ENCODE measurements at regions not wholly inside any gene's neighbourhood (a gene's known extent, or its start where the extent isn't known, plus 50 kb on each side); places are given as distances from the start of the nearest gene placed in this dataset.

GRCh38 chr16:74224828-74225612, 71.6 kb upstream of the PSMD7 start:
- DNase-seq (ENCODE audit: low read depth in 2 of 2), result peak; percentile 18 to 51
- no peak overlapping the region for H2AFZ ChIP-seq (ENCODE audit: low read length)
- H3K4me2 ChIP-seq (ENCODE audit: extremely low read depth, insufficient read depth, low read length), result no peak overlapping the region

GRCh38 chr16:74221828-74222227, 74.8 kb upstream of the PSMD7 start:
- H3K4me3 ChIP-seq (replicated peaks in 1 of 4; ENCODE audit: control extremely low read depth in 1 of 4, insufficient read depth in 1 of 4, low read depth in 3 of 4, low read length in 4 of 4), result no peak overlapping the region
- no peaks in the 10 kb centered on the region for H3K27me3 ChIP-seq (ENCODE audit: control insufficient read depth, insufficient read depth, low read length)
- DNase-seq (ENCODE audit: low read depth in 2 of 2), result no peak
- H4K20me1 ChIP-seq (ENCODE audit: control insufficient read depth, extremely low read depth, insufficient read depth, low read length), result no peaks in the 10 kb centered on the region
- H3K9me3 ChIP-seq (ENCODE audit: control insufficient read depth, insufficient read depth, low read depth, low read length), result no peaks in the 10 kb centered on the region
- no peak overlapping the region for H3K4me2 ChIP-seq (ENCODE audit: extremely low read depth, insufficient read depth, low read length)
- H3K36me3 ChIP-seq (ENCODE audit: control insufficient read depth, insufficient read depth, low read length), result no peaks in the 10 kb centered on the region
- H3K27ac ChIP-seq (ENCODE audit: insufficient read depth, low read length), result no peak overlapping the region
- H3K4me1 ChIP-seq (ENCODE audit: control insufficient read depth, extremely low read depth, insufficient read depth, low read length), result no peaks in the 10 kb centered on the region
- no peaks in the 10 kb centered on the region for H3K79me2 ChIP-seq (ENCODE audit: control insufficient read depth, insufficient read depth, low read length)
- H2AFZ ChIP-seq (ENCODE audit: low read length), result no peak overlapping the region
- TF ChIP-seq CTCF (conservative IDR thresholded peaks at IDR 0.05 in 1 of 2, IDR thresholded peaks at IDR 0.05 in 1 of 2; ENCODE audit: low read depth in 1 of 2, low read length in 2 of 2) (no peak), EZH2 (IDR thresholded peaks at IDR 0.05; ENCODE audit: low read length, missing control alignments) (no peak)
- no peak overlapping the region for H3K9ac ChIP-seq (ENCODE audit: insufficient read depth, low read length)

More at GRCh38 chr16:74224828-74225612, 71.6 kb upstream of the PSMD7 start:
- Histone ChIP-seq H3K27ac (ENCODE audit: insufficient read depth, low read length) (no peak overlapping the region), H3K9me3 (ENCODE audit: control insufficient read depth, insufficient read depth, low read depth, low read length) (no peaks in the 10 kb centered on the region), H3K79me2 (ENCODE audit: control insufficient read depth, insufficient read depth, low read length) (no peaks in the 10 kb centered on the region), H4K20me1 (ENCODE audit: control insufficient read depth, extremely low read depth, insufficient read depth, low read length) (no peaks in the 10 kb centered on the region), H3K27me3 (ENCODE audit: control insufficient read depth, insufficient read depth, low read length) (no peaks in the 10 kb centered on the region), H3K36me3 (ENCODE audit: control insufficient read depth, insufficient read depth, low read length) (no peaks in the 10 kb centered on the region), H3K4me3 (replicated peaks in 1 of 4; ENCODE audit: control extremely low read depth in 1 of 4, insufficient read depth in 1 of 4, low read depth in 3 of 4, low read length in 4 of 4) (no peak overlapping the region), H3K4me1 (ENCODE audit: control insufficient read depth, extremely low read depth, insufficient read depth, low read length) (no peaks in the 10 kb centered on the region), H3K9ac (ENCODE audit: insufficient read depth, low read length) (no peak overlapping the region)
- TF ChIP-seq EZH2 (IDR thresholded peaks at IDR 0.05; ENCODE audit: low read length, missing control alignments) (no peak), CTCF (conservative IDR thresholded peaks at IDR 0.05 in 1 of 2, IDR thresholded peaks at IDR 0.05 in 1 of 2; ENCODE audit: low read depth in 1 of 2, low read length in 2 of 2) (no peak)

GRCh38 chr16:74219706-74220105, 76.9 kb upstream of the PSMD7 start:
- Histone ChIP-seq H3K4me3 (replicated peaks in 1 of 4; ENCODE audit: control extremely low read depth in 1 of 4, insufficient read depth in 1 of 4, low read depth in 3 of 4, low read length in 4 of 4) (no peak overlapping the region), H3K4me1 (ENCODE audit: control insufficient read depth, extremely low read depth, insufficient read depth, low read length) (no peaks in the 10 kb centered on the region), H3K27me3 (ENCODE audit: control insufficient read depth, insufficient read depth, low read length) (no peaks in the 10 kb centered on the region), H3K9ac (ENCODE audit: insufficient read depth, low read length) (no peak overlapping the region), H4K20me1 (ENCODE audit: control insufficient read depth, extremely low read depth, insufficient read depth, low read length) (no peaks in the 10 kb centered on the region), H3K9me3 (ENCODE audit: control insufficient read depth, insufficient read depth, low read depth, low read length) (no peaks in the 10 kb centered on the region), H3K36me3 (ENCODE audit: control insufficient read depth, insufficient read depth, low read length) (no peaks in the 10 kb centered on the region), H2AFZ (ENCODE audit: low read length) (no peak overlapping the region), H3K4me2 (ENCODE audit: extremely low read depth, insufficient read depth, low read length) (no peak overlapping the region), H3K79me2 (ENCODE audit: control insufficient read depth, insufficient read depth, low read length) (no peaks in the 10 kb centered on the region), H3K27ac (ENCODE audit: insufficient read depth, low read length) (no peak overlapping the region)
- TF ChIP-seq EZH2 (IDR thresholded peaks at IDR 0.05; ENCODE audit: low read length, missing control alignments) (no peak), CTCF (conservative IDR thresholded peaks at IDR 0.05 in 1 of 2, IDR thresholded peaks at IDR 0.05 in 1 of 2; ENCODE audit: low read depth in 1 of 2, low read length in 2 of 2) (no peak)
- DNase-seq (ENCODE audit: low read depth in 2 of 2), result no peak

Measured in fibroblast of lung (primary cell).